Smooth muscle cell (in vitro differentiated cells): ENCODE measurements at regions not wholly inside any gene's neighbourhood (a gene's known extent, or its start where the extent isn't known, plus 50 kb on each side); places are given as distances from the start of the nearest gene placed in this dataset.

Experiments
- DNase-seq: peaks from one replicate; lab custom pipeline; 2025; ENCODE audit not compliant: unreplicated experiment; lab: John Stamatoyannopoulos, UW
- H2AFZ ChIP-seq: fragments of 200-600 bp; sonication (generic); 2 replicates; pipeline ENCODE4 v1.6.0; 2016; ENCODE audit warnings: antibody characterized with exemption, low read depth, mild to moderate bottlenecking
- H3F3A ChIP-seq: fragments of 200-600 bp; sonication (generic); 2 replicates; pipeline ENCODE4 v1.6.0; 2017; ENCODE audit warnings: antibody characterized with exemption, low read depth
- H3K27ac ChIP-seq: fragments of 200-600 bp; sonication (generic); 2 replicates; pipeline ENCODE4 v1.5.1; 2016; ENCODE audit warnings: low read depth, mild to moderate bottlenecking
- H3K27me3 ChIP-seq: fragments of 200-600 bp; sonication (generic); 2 replicates; pipeline ENCODE4 v1.6.1; 2016; ENCODE audit warnings: low read depth, mild to moderate bottlenecking
- H3K36me3 ChIP-seq: fragments of 200-600 bp; sonication (generic); 2 replicates; pipeline ENCODE4 v1.5.1; 2016; ENCODE audit warnings: low read depth
- H3K4me1 ChIP-seq: fragments of 200-600 bp; sonication (generic); 2 replicates; pipeline ENCODE4 v1.5.1; 2016; ENCODE audit warnings: low read depth
- H3K4me2 ChIP-seq: fragments of 200-600 bp; sonication (generic); 2 replicates; pipeline ENCODE4 v1.6.0; 2016; ENCODE audit warnings: mild to moderate bottlenecking
- H3K4me3 ChIP-seq: fragments of 200-600 bp; sonication (generic); 2 replicates; pipeline ENCODE4 v1.5.1; 2016; ENCODE audit warnings: mild to moderate bottlenecking
- H3K79me2 ChIP-seq: fragments of 200-600 bp; sonication (generic); 2 replicates; pipeline ENCODE4 v1.6.0; 2016; ENCODE audit warnings: low read depth, mild to moderate bottlenecking
- H3K9ac ChIP-seq: fragments of 200-600 bp; sonication (generic); 2 replicates; pipeline ENCODE4 v1.6.0; 2016; ENCODE audit warnings: low read depth
- H3K9me3 ChIP-seq: fragments of 200-600 bp; sonication (generic); replicated peaks from 2 replicates; pipeline ENCODE4 v1.5.1; 2016; ENCODE audit warnings: low read depth
- H4K20me1 ChIP-seq: fragments of 200-600 bp; sonication (generic); 2 replicates; pipeline ENCODE4 v1.6.0; 2016; ENCODE audit warnings: low read depth
- WGBS: methylation state at CpG from one replicate; pipeline ENCODE4 v1.1.7; 2016; ENCODE audit warnings: low lambda C conversion rate; 5-methylcytosine and 5-hydroxymethylcytosine counted together
- TF ChIP-seq, protein P1 (sequence below): fragments of 200-600 bp; sonication (generic); IDR thresholded peaks from 2 replicates; pipeline ENCODE4 v1.5.1; 2017; ENCODE audit warnings: borderline replicate concordance, mild to moderate bottlenecking, antibody characterized with exemption; ENCODE audit not compliant: insufficient read depth, poor library complexity, severe bottlenecking

DNA sequence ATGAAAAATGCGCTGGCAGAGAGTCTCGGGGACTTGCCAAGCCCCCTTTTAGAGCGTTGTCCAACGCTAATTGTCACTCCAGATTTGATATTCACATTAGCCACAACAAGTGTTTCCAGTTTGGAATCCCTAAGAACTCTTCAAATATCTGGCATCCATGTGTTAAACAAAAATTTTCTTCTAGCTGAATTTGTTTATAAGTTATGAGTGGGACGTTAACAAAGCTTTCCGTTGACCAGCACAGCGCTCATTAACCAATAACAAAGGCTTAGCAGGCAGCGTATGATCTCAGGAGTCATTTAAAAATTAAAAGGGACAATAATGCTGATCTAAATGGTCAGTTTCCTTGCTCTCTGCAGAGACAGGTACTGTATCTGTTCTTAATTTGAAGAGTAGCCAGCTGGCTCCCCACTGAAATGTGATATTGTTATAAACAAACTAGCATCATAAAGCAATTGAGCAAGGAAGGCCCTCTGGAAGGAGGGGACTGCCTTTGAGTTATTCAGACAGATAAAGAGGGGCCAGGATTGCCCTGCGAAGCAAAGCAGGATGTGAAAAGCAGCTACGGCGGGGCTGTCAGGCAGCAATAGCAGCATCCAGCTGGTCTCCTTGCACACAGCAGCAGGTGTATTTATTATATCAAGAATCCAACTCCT lies 337.2 kb upstream of the SALL3 start:
- no peaks in the 10 kb centered on the region for H3K9me3 ChIP-seq
- H3K4me2 ChIP-seq, result no peak overlapping the region
- no peak overlapping the region for H3K27ac ChIP-seq
- H3K4me1 ChIP-seq, result no peaks in the 10 kb centered on the region
- WGBS, result 83% methylated on average over 11 of the region's 11 CpGs
- no peaks in the 10 kb centered on the region for H4K20me1 ChIP-seq
- no peak overlapping the region for H2AFZ ChIP-seq
- TF ChIP-seq, protein P1, sequence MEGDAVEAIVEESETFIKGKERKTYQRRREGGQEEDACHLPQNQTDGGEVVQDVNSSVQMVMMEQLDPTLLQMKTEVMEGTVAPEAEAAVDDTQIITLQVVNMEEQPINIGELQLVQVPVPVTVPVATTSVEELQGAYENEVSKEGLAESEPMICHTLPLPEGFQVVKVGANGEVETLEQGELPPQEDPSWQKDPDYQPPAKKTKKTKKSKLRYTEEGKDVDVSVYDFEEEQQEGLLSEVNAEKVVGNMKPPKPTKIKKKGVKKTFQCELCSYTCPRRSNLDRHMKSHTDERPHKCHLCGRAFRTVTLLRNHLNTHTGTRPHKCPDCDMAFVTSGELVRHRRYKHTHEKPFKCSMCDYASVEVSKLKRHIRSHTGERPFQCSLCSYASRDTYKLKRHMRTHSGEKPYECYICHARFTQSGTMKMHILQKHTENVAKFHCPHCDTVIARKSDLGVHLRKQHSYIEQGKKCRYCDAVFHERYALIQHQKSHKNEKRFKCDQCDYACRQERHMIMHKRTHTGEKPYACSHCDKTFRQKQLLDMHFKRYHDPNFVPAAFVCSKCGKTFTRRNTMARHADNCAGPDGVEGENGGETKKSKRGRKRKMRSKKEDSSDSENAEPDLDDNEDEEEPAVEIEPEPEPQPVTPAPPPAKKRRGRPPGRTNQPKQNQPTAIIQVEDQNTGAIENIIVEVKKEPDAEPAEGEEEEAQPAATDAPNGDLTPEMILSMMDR, result no peak
- H3K27me3 ChIP-seq, result no peaks in the 10 kb centered on the region
- H3K79me2 ChIP-seq, result no peaks in the 10 kb centered on the region
- H3K36me3 ChIP-seq, result no peaks in the 10 kb centered on the region
- no peaks in the 10 kb centered on the region for H3F3A ChIP-seq
- no peak overlapping the region for H3K4me3 ChIP-seq
- H3K9ac ChIP-seq, result no peak overlapping the region
- DNase-seq, result no peak

DNA sequence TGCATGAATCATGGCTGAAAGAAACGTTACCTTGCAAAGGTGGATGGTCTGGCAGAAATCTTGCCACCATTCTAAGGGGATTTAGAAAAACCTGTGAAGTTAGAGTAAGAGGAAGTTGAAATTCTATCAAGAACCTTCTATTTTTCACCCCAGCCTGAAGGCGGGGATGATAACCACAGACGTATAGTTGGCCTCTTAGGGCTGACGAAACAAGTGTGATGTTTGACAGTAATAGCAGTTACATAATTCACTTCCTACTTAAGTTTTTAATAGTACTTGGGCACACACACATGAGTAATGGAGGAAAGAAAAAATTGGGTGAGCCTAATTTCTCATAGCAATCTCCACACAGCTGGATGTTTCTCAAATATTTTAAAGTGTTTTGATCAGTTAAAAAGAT lies 336.6 kb upstream of the SALL3 start:
- Histone ChIP-seq H3K4me2 (no peak overlapping the region), H3F3A (no peaks in the 10 kb centered on the region), H2AFZ (no peak overlapping the region), H3K9ac (no peak overlapping the region), H3K27ac (no peak overlapping the region), H3K36me3 (no peaks in the 10 kb centered on the region), H3K4me3 (no peak overlapping the region), H3K79me2 (no peaks in the 10 kb centered on the region), H3K27me3 (no peaks in the 10 kb centered on the region), H3K9me3 (no peaks in the 10 kb centered on the region), H4K20me1 (no peaks in the 10 kb centered on the region), H3K4me1 (no peaks in the 10 kb centered on the region)
- TF ChIP-seq, protein P1, result no peak
- no peak for DNase-seq
- 62% methylated on average over 4 of the region's 4 CpGs for WGBS

DNA sequence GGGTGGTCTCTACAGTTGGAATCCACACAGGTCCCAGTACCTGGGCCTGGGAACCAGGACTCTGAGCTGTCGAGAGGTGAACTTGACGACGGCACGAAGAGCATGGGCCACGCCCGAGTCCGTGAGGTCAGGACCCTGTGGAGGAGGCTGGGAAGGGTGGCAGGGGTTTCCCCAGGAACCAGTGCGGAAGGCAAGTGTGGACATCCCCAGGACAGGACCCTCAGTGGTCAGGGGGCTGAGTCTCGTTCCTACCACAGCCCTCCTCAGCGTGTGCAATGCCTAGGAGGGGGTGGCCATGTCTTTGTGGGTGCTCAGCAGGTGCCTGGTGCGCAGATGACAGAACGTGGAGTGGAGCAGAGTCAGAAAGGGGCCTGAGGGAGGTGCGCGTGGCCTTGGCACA lies 335.6 kb upstream of the SALL3 start:
- 91% methylated on average over 14 of the region's 14 CpGs for WGBS
- H4K20me1 ChIP-seq, result no peaks in the 10 kb centered on the region
- H2AFZ ChIP-seq, result no peak overlapping the region
- TF ChIP-seq, protein P1, result no peak
- DNase-seq, result no peak
- no peak overlapping the region for H3K27ac ChIP-seq
- H3K9me3 ChIP-seq, result no peaks in the 10 kb centered on the region
- H3K36me3 ChIP-seq, result no peaks in the 10 kb centered on the region
- no peak overlapping the region for H3K4me3 ChIP-seq
- H3K27me3 ChIP-seq, result no peaks in the 10 kb centered on the region
- H3K4me2 ChIP-seq, result no peak overlapping the region
- no peak overlapping the region for H3K9ac ChIP-seq
- H3K4me1 ChIP-seq, result no peaks in the 10 kb centered on the region
- no peaks in the 10 kb centered on the region for H3F3A ChIP-seq
- H3K79me2 ChIP-seq, result no peaks in the 10 kb centered on the region

DNA sequence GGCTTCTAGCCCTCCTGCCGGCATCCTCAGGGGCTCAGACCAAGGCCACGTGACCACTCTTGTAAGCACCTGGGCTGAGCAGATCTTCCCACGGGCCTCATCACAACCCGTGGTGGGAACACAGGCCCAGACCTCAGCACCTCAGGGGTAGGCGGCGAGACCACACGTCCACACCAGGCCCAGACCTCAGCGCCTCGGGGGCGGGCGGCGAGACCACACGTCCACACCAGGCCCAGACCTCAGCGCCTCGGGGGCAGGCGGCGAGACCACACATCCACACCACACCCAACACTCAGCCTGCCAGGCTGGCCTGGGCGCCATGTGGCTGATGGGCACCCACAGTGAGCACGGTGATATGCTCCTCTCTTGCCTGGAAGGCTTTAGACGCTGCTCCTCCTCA lies 334.4 kb upstream of the SALL3 start:
- no peak overlapping the region for H2AFZ ChIP-seq
- no peaks in the 10 kb centered on the region for H3K27me3 ChIP-seq
- no peaks in the 10 kb centered on the region for H3F3A ChIP-seq
- no peak overlapping the region for H3K27ac ChIP-seq
- H3K36me3 ChIP-seq, result no peaks in the 10 kb centered on the region
- no peak for DNase-seq
- no peaks in the 10 kb centered on the region for H3K4me1 ChIP-seq
- H3K79me2 ChIP-seq, result no peaks in the 10 kb centered on the region
- TF ChIP-seq, protein P1, result no peak
- no peak overlapping the region for H3K4me2 ChIP-seq
- WGBS, result 95% methylated on average over 16 of the region's 20 CpGs
- no peak overlapping the region for H3K9ac ChIP-seq
- H3K4me3 ChIP-seq, result no peak overlapping the region
- H4K20me1 ChIP-seq, result no peaks in the 10 kb centered on the region
- H3K9me3 ChIP-seq, result no peaks in the 10 kb centered on the region
